HG03103 (cell line): ENCODE measurements at regions not wholly inside any gene's neighbourhood (a gene's known extent, or its start where the extent isn't known, plus 50 kb on each side); places are given as distances from the start of the nearest gene placed in this dataset.
A peak's percentile ranks its signal among the peaks of the same experiment; 100 is the strongest.

Experiments
- ATAC-seq: cut with Tn5 transposase; IDR thresholded peaks from one replicate; pipeline ENCODE4 v1.9.1; 2021; ENCODE audit warnings: low read depth; ENCODE audit not compliant: unreplicated experiment

DNA sequence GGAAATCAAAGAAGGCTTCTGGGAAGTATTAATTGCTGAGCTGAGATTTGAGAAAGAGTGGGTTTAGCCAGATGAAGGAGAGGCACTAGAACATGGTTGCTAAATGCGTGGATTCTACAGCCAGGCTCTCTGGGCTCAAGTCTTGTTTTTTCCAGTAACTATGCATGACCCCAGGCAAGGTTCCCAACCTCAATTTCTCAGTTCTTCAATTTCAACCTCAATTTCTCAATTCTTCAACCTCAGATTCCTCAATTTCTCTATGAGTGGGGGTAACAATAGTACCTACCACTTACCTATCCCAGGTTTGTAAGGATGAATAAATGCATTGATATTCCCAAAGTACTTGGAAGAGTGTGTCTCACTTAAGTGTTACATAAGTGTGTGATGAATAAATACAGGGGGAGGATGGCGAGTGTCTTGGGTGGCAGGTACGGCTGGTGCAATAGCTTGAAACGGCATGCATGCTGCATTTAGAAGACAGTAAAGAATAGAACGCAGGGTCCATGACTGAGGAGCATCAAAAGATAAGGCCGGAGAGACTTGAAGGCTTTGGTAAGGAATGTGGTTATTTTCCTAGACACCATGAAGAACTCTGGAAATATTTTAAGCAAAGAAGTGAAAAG, 149.1 kb upstream of the ATP2B1 start:
- peak; percentile 30 for ATAC-seq

- peak; percentile 87 for ATAC-seq
Observed at GRCh38 chr12:89856431-89856830, 147.8 kb upstream of the ATP2B1 start.

DNA sequence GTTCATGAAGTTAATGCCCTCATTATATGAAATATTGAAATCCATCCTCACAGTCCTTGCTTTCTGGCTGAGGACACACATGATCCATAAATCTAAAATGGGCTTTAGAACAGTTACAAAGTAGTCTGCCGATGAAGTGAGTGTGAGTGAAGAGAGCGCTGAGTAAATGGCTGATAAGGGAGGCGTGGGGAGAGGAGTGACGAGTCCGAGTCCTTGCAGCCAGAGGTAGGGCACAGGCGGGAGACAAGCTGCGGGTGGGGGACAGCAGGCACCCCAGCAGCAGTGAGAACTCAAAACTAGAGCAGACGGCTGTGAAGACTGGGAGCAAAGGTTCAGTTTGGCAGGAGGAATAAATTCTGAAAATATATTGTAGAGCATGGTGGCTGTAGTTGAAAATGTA, 140.1 kb upstream of the ATP2B1 start:
- ATAC-seq: no peak

DNA sequence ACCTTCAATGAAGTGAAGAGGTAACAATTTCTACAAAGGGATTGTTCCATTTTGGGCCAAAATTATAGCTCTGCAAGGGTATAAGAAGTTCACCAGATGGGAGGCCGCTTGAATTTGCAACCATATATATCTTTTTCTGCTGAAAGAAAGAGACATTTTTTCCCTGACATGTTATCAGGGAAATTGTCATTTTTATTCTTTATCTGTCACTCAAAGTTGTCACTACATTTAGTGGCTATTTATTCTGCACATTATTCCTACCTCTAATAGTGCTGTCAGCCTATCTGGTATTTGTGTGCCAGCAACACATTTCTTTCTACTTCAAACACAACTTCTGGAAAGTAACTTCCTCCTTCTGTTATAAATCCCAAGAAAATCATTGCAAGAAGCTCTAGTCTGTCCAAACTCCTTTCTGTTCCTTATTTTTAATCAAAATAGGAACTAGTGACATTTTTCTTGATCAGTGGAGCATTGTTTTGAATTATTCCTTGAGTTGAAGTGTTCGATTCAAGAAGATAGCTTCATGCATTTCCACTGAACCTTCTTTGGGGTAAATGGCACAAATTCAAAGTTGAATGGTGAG, 137.9 kb upstream of the ATP2B1 start:
- no peak for ATAC-seq

- no peak for ATAC-seq
Observed at GRCh38 chr12:89845767-89846166, 137.1 kb upstream of the ATP2B1 start.

DNA sequence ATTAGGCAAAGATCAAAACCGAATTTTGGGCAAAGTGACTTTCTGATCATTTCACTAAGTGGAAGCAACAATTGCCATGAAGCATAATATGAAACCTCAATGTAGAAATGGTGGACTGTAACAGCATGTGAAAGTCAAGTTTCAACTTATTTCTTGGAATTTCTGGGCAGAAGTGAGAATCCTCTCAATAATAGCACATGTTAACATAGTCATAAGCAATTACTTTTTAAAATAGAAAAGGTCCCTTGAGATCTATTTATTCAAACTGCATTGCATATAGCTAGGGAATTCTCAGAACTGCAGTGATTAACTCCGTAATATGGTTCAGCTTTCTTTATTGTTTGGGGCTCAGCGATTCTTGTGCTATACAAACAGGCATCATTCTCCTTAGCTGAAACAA, 136.7 kb upstream of the ATP2B1 start:
- no peak for ATAC-seq

DNA sequence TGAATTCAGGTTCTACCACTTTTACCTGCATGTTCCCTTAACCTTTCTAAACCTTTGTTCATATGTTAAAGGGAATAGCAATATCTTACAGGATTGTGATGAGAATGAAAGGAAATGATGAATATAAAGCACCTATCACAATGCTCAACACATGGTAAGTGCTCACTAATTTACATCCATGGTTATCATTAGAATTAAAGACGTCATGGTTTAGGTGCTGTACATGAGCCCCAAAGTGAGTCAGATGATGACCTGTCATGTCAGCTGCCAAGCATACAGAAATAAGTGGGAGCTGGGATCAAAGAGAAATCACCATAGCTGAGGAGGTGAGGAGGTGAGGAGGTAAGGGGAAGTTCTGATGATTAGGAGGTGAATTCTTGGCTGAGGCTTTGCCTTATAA, 135.9 kb upstream of the ATP2B1 start:
- ATAC-seq: no peak

GRCh38 chr12:89840162-89840922, 131.7 kb upstream of the ATP2B1 start:
- ATAC-seq: peak; percentile 47

- no peak for ATAC-seq
Observed at GRCh38 chr12:89839444-89839843, 130.8 kb upstream of the ATP2B1 start.

DNA sequence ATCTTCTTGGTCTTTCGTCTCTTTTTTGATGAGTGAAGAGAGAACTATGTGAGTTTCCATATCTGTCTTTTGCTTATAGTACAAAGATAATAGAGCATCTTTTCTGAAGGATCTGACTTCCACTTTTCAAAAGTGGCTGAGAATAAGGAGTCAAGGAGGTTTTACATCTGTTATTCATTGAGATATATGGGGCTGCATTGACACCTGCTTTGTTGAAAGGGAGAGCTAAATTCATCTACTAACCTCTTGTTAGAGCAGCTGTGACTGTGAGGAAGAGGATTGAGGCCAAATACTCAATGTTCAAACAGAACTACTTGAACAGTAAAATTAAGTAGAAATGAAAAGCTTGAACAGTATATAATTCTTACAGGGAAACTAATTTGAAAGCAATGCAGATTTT, 130.2 kb upstream of the ATP2B1 start:
- ATAC-seq: no peak

DNA sequence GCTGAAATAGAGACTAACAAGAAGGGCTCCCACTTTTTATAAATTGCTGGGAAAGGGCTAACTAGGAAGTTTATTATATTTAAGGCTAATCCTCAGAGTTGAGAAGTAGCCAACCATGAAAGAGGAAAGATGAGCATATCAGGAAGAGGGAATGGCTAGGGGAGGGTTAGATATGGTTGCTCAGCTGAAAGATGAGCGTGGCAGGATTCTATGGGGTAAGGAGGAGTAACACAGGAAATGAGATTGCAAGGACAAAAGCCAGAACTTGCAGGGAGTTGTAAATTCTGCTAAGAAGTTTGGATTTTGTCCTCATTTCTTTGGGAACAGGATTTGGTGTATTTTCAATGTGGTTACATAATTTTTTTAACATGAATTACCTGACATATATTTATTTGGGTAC, 127.4 kb upstream of the ATP2B1 start:
- no peak for ATAC-seq

DNA sequence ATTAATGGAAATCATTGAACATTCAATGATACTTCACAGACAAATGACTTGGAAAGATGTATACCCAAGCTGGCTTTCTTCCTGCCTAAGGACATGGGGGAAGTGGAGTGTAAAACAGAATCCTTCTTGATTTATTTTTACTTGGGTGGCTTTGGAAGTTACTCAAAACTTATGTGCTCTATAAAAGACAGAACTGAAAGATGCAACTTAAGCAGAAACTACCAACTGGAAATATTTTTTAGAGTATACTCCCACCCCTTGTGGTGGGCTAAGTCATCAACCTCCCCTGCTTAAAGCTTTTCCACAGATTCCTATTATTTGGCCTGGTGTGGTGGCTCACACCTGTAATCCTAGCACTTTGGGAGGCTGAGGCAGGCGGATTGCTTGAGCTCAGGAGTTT, 126.0 kb upstream of the ATP2B1 start:
- ATAC-seq: no peak

DNA sequence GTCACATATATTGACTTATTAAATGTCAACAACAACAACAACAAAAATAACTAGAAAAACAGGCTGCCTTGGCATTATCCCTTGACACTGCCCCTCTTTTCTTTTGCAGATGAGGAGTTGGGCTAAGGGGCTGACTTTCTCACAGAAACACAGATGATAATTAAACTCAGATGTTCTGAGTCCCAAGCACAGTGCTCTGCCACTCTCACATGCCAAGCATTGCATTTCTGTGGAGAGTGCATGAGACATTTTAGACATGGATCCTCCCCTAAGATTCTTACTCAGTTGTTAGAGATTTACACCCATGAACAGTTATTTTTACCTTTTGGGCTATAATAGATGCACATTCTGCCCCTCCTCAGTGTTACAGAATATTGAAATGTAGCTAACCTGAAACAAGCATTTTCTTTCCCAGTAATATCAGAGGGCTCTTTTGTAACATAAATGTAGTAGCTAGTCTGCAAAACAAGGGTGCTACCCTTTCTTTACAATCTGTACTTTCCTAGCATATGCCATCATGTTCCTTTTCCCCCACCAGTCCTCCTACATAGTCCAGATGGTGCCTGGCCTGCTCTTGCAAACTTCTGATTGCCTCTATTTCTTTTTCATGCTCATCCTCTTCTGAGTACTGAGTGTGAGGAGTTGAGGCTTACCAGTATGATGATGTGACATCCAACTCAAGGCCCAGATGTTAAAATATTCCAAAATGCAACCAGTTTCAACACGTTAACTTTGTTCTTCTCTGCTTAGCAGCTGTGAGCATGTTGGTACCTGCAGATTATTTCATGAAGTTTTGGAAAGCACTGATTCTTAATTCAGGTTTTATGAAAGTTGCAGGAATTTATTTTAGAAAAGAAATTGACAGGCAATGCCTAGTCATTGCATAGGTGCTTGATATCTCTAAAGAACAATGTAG, 125.0 kb upstream of the ATP2B1 start:
- ATAC-seq: no peak

GRCh38 chr12:89832336-89832735, 123.7 kb upstream of the ATP2B1 start:
- no peak for ATAC-seq

GRCh38 chr12:89831310-89832095, 122.9 kb upstream of the ATP2B1 start:
- no peak for ATAC-seq

- no peak for ATAC-seq
Observed at GRCh38 chr12:89829434-89829975, 120.9 kb upstream of the ATP2B1 start.

- no peak for ATAC-seq
Observed at GRCh38 chr12:89828575-89828974, 119.9 kb upstream of the ATP2B1 start.

- no peak for ATAC-seq
Observed at GRCh38 chr12:89827592-89827991, 119.0 kb upstream of the ATP2B1 start.

DNA sequence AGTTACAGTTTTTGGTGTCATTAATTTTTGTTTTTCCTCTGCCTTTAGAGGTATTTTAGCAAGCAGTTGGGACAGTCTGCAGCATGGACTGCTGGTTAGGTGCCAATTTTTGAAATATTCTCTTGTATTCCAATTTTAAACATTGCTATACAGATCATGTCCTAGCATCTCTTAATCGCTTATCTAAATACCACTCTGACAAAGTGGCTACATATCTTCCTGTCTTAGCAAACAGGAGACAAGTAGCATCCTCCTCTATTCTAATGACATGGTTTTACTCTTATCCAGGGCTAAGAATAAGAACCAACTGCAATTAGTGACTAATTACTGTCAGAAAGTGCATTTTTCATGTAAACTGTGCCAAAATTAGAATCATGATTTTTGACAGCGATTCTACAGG, 117.8 kb upstream of the ATP2B1 start:
- ATAC-seq: no peak
